GM23338 (cell line): ENCODE measurements at regions not wholly inside any gene's neighbourhood (a gene's known extent, or its start where the extent isn't known, plus 50 kb on each side); places are given as distances from the start of the nearest gene placed in this dataset.
A peak's percentile ranks its signal among the peaks of the same experiment; 100 is the strongest.

Source experiments
- ATAC-seq: fragments of 200-7000 bp; cut with Tn5 transposase; 3 replicates; pipeline ENCODE4 v1.9.1; 2020
- DNase-seq: peaks from one replicate; pipeline ENCODE4 v3.0.0-alpha.2; 2015; ENCODE audit warnings: low spot score
- H2AFZ ChIP-seq: fragments of 200-600 bp; sonication (generic); 2 replicates; pipeline ENCODE4 v1.8.0; 2016; ENCODE audit warnings: antibody characterized with exemption, mild to moderate bottlenecking, moderate library complexity
- H3F3A ChIP-seq: fragments of 200-600 bp; sonication (generic); replicated peaks from 2 replicates; pipeline ENCODE4 v1.8.0; 2017; ENCODE audit warnings: antibody characterized with exemption, mixed run types, low read depth
- H3K27ac ChIP-seq: fragments of 200-600 bp; sonication (generic); 2 replicates; pipeline ENCODE4 v1.6.1; 2016; ENCODE audit warnings: low read depth
- H3K27me3 ChIP-seq: fragments of 200-600 bp; sonication (generic); 2 replicates; pipeline ENCODE4 v1.8.0; 2016; ENCODE audit warnings: mild to moderate bottlenecking, mixed run types, moderate library complexity; ENCODE audit not compliant: insufficient read depth
- H3K36me3 ChIP-seq: fragments of 200-600 bp; sonication (generic); 2 replicates; pipeline ENCODE4 v1.8.0; 2016; ENCODE audit warnings: mild to moderate bottlenecking; ENCODE audit not compliant: insufficient read depth
- H3K4me1 ChIP-seq: fragments of 200-600 bp; sonication (generic); 2 replicates; pipeline ENCODE4 v1.8.0; 2016; ENCODE audit warnings: mild to moderate bottlenecking, moderate library complexity; ENCODE audit not compliant: insufficient read depth
- H3K4me2 ChIP-seq: fragments of 200-600 bp; sonication (generic); 2 replicates; pipeline ENCODE4 v1.7.1; 2017; ENCODE audit warnings: mixed run types
- H3K4me3 ChIP-seq: fragments of 200-600 bp; sonication (generic); 2 replicates; pipeline ENCODE4 v1.6.1; 2016; ENCODE audit warnings: mixed run types
- H3K79me2 ChIP-seq: fragments of 200-600 bp; sonication (generic); replicated peaks from 2 replicates; pipeline ENCODE4 v1.8.0; 2017; ENCODE audit warnings: mild to moderate bottlenecking; ENCODE audit not compliant: insufficient read depth
- H3K9me2 ChIP-seq: fragments of 200-600 bp; sonication (generic); 2 replicates; pipeline ENCODE4 v1.8.0; 2017; ENCODE audit not compliant: insufficient read depth
- H4K20me1 ChIP-seq: fragments of 200-600 bp; sonication (generic); replicated peaks from 2 replicates; pipeline ENCODE4 v1.8.0; 2017; ENCODE audit warnings: mild to moderate bottlenecking; ENCODE audit not compliant: insufficient read depth
- H3K27ac Mint-ChIP-seq: 2 replicates; pipeline ENCODE4 v1.8.0; 2020; ENCODE audit warnings: inconsistent platforms, mild to moderate bottlenecking, moderate library complexity, mixed read lengths
- H3K27me3 Mint-ChIP-seq: 3 replicates; pipeline ENCODE4 v1.8.0; 2022; ENCODE audit warnings: low read depth, mild to moderate bottlenecking, moderate library complexity, mixed read lengths, inconsistent platforms; ENCODE audit not compliant: insufficient read depth, poor library complexity
- H3K36me3 Mint-ChIP-seq: 3 replicates; pipeline ENCODE4 v1.8.0; 2021; ENCODE audit warnings: low read depth, mild to moderate bottlenecking, inconsistent platforms, moderate library complexity, mixed read lengths
- H3K4me1 Mint-ChIP-seq: 3 replicates; pipeline ENCODE4 v1.8.0; 2020; ENCODE audit warnings: mild to moderate bottlenecking, inconsistent platforms, mixed read lengths
- H3K4me3 Mint-ChIP-seq: 3 replicates; pipeline ENCODE4 v1.8.0; 2021; ENCODE audit warnings: moderate library complexity, mild to moderate bottlenecking, inconsistent platforms, mixed read lengths
- H3K9me3 Mint-ChIP-seq: 3 replicates; pipeline ENCODE4 v1.8.0; 2020; ENCODE audit warnings: moderate library complexity, mild to moderate bottlenecking, inconsistent platforms, mixed read lengths
- CREB1 ChIP-seq: fragments of 250-450 bp; sonication (Bioruptor Pico); IDR thresholded peaks from 2 replicates; pipeline ENCODE4 v1.5.0; 2020; ENCODE audit warnings: low read depth, mild to moderate bottlenecking, moderate library complexity
- EZH2 ChIP-seq: fragments of 200-600 bp; sonication (generic); IDR thresholded peaks from one replicate; pipeline ENCODE4 v1.8.0; 2017; ENCODE audit warnings: antibody characterized with exemption, mild to moderate bottlenecking, low read depth; ENCODE audit not compliant: unreplicated experiment
- EZH2phosphoT487 ChIP-seq: fragments of 200-600 bp; sonication (generic); IDR thresholded peaks from one replicate; pipeline ENCODE4 v1.8.1; 2018; ENCODE audit warnings: antibody characterized with exemption; ENCODE audit not compliant: unreplicated experiment
- JUNB ChIP-seq: IDR thresholded peaks from one replicate; pipeline ENCODE4 v1.6.1; 2016; ENCODE audit warnings: antibody characterized with exemption; ENCODE audit not compliant: unreplicated experiment
- POLR2AphosphoS5 ChIP-seq: IDR thresholded peaks from 2 replicates; pipeline ENCODE4 v1.6.1; 2016; ENCODE audit warnings: antibody characterized with exemption, low read depth
- STAT1 ChIP-seq: IDR thresholded peaks from one replicate; pipeline ENCODE4 v1.6.1; 2016; ENCODE audit warnings: antibody characterized with exemption; ENCODE audit not compliant: unreplicated experiment
- ZNF114 ChIP-seq: fragments of 250-450 bp; sonication (Bioruptor Pico); IDR thresholded peaks from 2 replicates; pipeline ENCODE4 v1.5.0; 2020; ENCODE audit warnings: mild to moderate bottlenecking, moderate library complexity
- ZNF331 ChIP-seq: fragments of 250-450 bp; sonication (Bioruptor Pico); IDR thresholded peaks from 2 replicates; pipeline ENCODE4 v1.5.0; 2020; ENCODE audit warnings: low read depth, mild to moderate bottlenecking, moderate library complexity
- TF ChIP-seq, protein P1 (sequence below): fragments of 250-450 bp; sonication (Bioruptor Pico); IDR thresholded peaks from 2 replicates; pipeline ENCODE4 v1.5.0; 2020; ENCODE audit warnings: mild to moderate bottlenecking, moderate library complexity
- TF ChIP-seq, protein P2 (sequence below): IDR thresholded peaks from one replicate; pipeline ENCODE4 v1.6.1; 2018; ENCODE audit warnings: antibody characterized with exemption; ENCODE audit not compliant: unreplicated experiment
- TF ChIP-seq, protein P3 (sequence below), 2 experiments: fragments of 200-600 bp in 1 of 2; sonication (generic) in 1 of 2; conservative IDR thresholded peaks; 2 replicates each; pipeline versions ENCODE4 v1.5.1 to v1.6.1; 2016 to 2017; ENCODE audit warnings: antibody characterized with exemption in 2 of 2, low read depth in 2 of 2, mild to moderate bottlenecking in 2 of 2, moderate library complexity in 1 of 2
- TF ChIP-seq, protein P4 (sequence below): IDR thresholded peaks from 2 replicates; pipeline ENCODE4 v1.6.1; 2016; ENCODE audit warnings: antibody characterized with exemption

DNA sequence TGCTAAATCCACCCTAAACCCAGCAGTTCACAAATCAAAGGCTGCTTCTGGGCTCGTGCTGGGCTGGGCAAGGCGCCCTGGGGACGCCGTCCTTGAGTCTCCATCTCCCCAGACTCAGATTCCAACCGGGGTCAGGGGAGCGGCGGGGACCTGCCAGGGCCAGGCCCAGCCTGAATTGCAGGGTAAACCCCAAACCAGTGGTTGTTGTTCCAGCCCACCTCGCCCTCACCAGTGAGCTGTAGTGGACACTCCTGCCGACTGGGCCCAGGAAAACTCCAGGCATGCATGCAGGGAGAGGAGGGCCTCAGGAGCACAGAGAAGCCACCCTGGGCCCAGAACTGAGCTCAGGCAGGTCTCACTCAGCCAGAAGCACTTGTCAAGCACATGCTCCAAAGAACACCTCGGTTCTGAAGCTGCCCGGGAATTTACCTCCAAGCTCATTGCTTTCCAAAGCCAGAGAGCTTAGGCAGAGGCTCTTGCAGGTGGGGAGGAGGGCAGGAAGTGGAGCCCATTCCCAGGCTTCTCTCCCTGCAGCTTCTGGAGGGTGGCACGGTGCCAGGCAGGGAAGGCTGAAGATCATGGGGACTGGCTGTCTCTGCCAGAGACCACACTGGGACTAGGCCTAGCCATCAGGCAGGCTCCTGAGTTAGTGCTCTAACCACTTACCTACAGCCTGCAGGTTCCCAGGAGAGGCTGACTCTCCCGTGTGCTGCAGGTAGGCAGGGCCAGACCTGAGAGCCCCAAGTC is 437.0 kb downstream of the MATN1 start:
- no peak overlapping the region for H3K27ac Mint-ChIP-seq
- H3K27me3 ChIP-seq, result no peaks in the 10 kb centered on the region
- no peaks in the 10 kb centered on the region for H3F3A ChIP-seq
- no peaks in the 10 kb centered on the region for H3K4me1 ChIP-seq
- peak; percentile 32; the same call in 2 of the 3 replicates for ATAC-seq
- H2AFZ ChIP-seq, result no peak overlapping the region
- H3K9me3 Mint-ChIP-seq, result no peaks in the 10 kb centered on the region
- H3K79me2 ChIP-seq, result no peaks in the 10 kb centered on the region
- no peak for DNase-seq
- no peaks in the 10 kb centered on the region for H4K20me1 ChIP-seq
- no peak overlapping the region for H3K4me2 ChIP-seq
- no peak overlapping the region for H3K4me3 ChIP-seq
- no peaks in the 10 kb centered on the region for H3K36me3 Mint-ChIP-seq
- no peaks in the 10 kb centered on the region for H3K9me2 ChIP-seq
- H3K27ac ChIP-seq, result no peak overlapping the region
- H3K4me1 Mint-ChIP-seq, result no peaks in the 10 kb centered on the region; the same call in 2 of the 3 replicates
- H3K4me3 Mint-ChIP-seq, result no peak overlapping the region
- no peaks in the 10 kb centered on the region for H3K36me3 ChIP-seq
- H3K27me3 Mint-ChIP-seq, result no peaks in the 10 kb centered on the region
- TF ChIP-seq EZH2phosphoT487 (no peak), JUNB (no peak), STAT1 (no peak), POLR2AphosphoS5 (no peak), EZH2 (no peak), ZNF114 (CRISPR knock-in tag) (no peak), ZNF331 (CRISPR knock-in tag) (no peak), CREB1 (CRISPR knock-in tag) (no peak)
- TF ChIP-seq, protein P1, sequence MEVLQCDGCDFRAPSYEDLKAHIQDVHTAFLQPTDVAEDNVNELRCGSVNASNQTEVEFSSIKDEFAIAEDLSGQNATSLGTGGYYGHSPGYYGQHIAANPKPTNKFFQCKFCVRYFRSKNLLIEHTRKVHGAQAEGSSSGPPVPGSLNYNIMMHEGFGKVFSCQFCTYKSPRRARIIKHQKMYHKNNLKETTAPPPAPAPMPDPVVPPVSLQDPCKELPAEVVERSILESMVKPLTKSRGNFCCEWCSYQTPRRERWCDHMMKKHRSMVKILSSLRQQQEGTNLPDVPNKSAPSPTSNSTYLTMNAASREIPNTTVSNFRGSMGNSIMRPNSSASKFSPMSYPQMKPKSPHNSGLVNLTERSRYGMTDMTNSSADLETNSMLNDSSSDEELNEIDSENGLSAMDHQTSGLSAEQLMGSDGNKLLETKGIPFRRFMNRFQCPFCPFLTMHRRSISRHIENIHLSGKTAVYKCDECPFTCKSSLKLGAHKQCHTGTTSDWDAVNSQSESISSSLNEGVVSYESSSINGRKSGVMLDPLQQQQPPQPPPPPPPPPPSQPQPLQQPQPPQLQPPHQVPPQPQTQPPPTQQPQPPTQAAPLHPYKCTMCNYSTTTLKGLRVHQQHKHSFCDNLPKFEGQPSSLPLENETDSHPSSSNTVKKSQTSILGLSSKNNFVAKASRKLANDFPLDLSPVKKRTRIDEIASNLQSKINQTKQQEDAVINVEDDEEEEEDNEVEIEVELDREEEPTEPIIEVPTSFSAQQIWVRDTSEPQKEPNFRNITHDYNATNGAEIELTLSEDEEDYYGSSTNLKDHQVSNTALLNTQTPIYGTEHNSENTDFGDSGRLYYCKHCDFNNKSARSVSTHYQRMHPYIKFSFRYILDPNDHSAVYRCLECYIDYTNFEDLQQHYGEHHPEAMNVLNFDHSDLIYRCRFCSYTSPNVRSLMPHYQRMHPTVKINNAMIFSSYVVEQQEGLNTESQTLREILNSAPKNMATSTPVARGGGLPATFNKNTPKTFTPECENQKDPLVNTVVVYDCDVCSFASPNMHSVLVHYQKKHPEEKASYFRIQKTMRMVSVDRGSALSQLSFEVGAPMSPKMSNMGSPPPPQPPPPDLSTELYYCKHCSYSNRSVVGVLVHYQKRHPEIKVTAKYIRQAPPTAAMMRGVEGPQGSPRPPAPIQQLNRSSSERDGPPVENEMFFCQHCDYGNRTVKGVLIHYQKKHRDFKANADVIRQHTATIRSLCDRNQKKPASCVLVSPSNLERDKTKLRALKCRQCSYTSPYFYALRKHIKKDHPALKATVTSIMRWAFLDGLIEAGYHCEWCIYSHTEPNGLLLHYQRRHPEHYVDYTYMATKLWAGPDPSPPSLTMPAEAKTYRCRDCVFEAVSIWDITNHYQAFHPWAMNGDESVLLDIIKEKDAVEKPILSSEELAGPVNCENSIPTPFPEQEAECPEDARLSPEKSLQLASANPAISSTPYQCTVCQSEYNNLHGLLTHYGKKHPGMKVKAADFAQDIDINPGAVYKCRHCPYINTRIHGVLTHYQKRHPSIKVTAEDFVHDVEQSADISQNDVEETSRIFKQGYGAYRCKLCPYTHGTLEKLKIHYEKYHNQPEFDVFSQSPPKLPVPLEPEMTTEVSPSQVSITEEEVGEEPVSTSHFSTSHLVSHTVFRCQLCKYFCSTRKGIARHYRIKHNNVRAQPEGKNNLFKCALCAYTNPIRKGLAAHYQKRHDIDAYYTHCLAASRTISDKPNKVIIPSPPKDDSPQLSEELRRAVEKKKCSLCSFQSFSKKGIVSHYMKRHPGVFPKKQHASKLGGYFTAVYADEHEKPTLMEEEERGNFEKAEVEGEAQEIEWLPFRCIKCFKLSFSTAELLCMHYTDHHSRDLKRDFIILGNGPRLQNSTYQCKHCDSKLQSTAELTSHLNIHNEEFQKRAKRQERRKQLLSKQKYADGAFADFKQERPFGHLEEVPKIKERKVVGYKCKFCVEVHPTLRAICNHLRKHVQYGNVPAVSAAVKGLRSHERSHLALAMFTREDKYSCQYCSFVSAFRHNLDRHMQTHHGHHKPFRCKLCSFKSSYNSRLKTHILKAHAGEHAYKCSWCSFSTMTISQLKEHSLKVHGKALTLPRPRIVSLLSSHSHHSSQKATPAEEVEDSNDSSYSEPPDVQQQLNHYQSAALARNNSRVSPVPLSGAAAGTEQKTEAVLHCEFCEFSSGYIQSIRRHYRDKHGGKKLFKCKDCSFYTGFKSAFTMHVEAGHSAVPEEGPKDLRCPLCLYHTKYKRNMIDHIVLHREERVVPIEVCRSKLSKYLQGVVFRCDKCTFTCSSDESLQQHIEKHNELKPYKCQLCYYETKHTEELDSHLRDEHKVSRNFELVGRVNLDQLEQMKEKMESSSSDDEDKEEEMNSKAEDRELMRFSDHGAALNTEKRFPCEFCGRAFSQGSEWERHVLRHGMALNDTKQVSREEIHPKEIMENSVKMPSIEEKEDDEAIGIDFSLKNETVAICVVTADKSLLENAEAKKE (CRISPR knock-in tag), result no peak
- TF ChIP-seq, protein P2, sequence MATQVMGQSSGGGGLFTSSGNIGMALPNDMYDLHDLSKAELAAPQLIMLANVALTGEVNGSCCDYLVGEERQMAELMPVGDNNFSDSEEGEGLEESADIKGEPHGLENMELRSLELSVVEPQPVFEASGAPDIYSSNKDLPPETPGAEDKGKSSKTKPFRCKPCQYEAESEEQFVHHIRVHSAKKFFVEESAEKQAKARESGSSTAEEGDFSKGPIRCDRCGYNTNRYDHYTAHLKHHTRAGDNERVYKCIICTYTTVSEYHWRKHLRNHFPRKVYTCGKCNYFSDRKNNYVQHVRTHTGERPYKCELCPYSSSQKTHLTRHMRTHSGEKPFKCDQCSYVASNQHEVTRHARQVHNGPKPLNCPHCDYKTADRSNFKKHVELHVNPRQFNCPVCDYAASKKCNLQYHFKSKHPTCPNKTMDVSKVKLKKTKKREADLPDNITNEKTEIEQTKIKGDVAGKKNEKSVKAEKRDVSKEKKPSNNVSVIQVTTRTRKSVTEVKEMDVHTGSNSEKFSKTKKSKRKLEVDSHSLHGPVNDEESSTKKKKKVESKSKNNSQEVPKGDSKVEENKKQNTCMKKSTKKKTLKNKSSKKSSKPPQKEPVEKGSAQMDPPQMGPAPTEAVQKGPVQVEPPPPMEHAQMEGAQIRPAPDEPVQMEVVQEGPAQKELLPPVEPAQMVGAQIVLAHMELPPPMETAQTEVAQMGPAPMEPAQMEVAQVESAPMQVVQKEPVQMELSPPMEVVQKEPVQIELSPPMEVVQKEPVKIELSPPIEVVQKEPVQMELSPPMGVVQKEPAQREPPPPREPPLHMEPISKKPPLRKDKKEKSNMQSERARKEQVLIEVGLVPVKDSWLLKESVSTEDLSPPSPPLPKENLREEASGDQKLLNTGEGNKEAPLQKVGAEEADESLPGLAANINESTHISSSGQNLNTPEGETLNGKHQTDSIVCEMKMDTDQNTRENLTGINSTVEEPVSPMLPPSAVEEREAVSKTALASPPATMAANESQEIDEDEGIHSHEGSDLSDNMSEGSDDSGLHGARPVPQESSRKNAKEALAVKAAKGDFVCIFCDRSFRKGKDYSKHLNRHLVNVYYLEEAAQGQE, result no peak
- TF ChIP-seq, protein P3, sequence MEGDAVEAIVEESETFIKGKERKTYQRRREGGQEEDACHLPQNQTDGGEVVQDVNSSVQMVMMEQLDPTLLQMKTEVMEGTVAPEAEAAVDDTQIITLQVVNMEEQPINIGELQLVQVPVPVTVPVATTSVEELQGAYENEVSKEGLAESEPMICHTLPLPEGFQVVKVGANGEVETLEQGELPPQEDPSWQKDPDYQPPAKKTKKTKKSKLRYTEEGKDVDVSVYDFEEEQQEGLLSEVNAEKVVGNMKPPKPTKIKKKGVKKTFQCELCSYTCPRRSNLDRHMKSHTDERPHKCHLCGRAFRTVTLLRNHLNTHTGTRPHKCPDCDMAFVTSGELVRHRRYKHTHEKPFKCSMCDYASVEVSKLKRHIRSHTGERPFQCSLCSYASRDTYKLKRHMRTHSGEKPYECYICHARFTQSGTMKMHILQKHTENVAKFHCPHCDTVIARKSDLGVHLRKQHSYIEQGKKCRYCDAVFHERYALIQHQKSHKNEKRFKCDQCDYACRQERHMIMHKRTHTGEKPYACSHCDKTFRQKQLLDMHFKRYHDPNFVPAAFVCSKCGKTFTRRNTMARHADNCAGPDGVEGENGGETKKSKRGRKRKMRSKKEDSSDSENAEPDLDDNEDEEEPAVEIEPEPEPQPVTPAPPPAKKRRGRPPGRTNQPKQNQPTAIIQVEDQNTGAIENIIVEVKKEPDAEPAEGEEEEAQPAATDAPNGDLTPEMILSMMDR (conservative IDR thresholded peaks at IDR 0.05; ENCODE audit: low read depth in 2 of 2), result no peak
- TF ChIP-seq, protein P4, sequence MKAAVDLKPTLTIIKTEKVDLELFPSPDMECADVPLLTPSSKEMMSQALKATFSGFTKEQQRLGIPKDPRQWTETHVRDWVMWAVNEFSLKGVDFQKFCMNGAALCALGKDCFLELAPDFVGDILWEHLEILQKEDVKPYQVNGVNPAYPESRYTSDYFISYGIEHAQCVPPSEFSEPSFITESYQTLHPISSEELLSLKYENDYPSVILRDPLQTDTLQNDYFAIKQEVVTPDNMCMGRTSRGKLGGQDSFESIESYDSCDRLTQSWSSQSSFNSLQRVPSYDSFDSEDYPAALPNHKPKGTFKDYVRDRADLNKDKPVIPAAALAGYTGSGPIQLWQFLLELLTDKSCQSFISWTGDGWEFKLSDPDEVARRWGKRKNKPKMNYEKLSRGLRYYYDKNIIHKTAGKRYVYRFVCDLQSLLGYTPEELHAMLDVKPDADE, result no peak
